Parathyroid adenoma (tissue), 2 donors: ENCODE measurements at regions not wholly inside any gene's neighbourhood (a gene's known extent, or its start where the extent isn't known, plus 50 kb on each side); places are given as distances from the start of the nearest gene placed in this dataset.

Experiments used
- H2AFZ ChIP-seq: fragments of 300-600 bp; sonication (generic); one replicate; pipeline ENCODE4 v1.7.0; 2017; ENCODE audit warnings: antibody characterized with exemption, mild to moderate bottlenecking
- H3K27ac ChIP-seq: fragments of 300-600 bp; sonication (generic); one replicate; pipeline ENCODE4 v1.7.0; 2017
- H3K27me3 ChIP-seq: fragments of 300-600 bp; sonication (generic); one replicate; pipeline ENCODE4 v1.7.0; 2017; ENCODE audit warnings: low read length; ENCODE audit not compliant: control insufficient read depth, insufficient read depth
- H3K36me3 ChIP-seq: fragments of 300-600 bp; sonication (generic); one replicate; pipeline ENCODE4 v1.7.0; 2017; ENCODE audit warnings: low read length; ENCODE audit not compliant: control insufficient read depth, insufficient read depth
- H3K4me1 ChIP-seq: fragments of 300-600 bp; sonication (generic); one replicate; pipeline ENCODE4 v1.7.0; 2017; ENCODE audit warnings: control low read depth
- H3K4me2 ChIP-seq: fragments of 300-600 bp; sonication (generic); one replicate; pipeline ENCODE4 v1.7.0; 2017; ENCODE audit warnings: low read length
- H3K4me3 ChIP-seq: fragments of 300-600 bp; sonication (generic); one replicate; pipeline ENCODE4 v1.7.0; 2017; ENCODE audit warnings: low read depth, low read length
- H3K79me2 ChIP-seq: fragments of 300-600 bp; sonication (generic); one replicate; pipeline ENCODE4 v1.7.0; 2017; ENCODE audit warnings: control low read depth
- H3K9ac ChIP-seq: fragments of 300-600 bp; sonication (generic); one replicate; pipeline ENCODE4 v1.7.0; 2017; ENCODE audit warnings: mild to moderate bottlenecking
- H3K9me3 ChIP-seq: fragments of 300-600 bp; sonication (generic); one replicate; pipeline ENCODE4 v1.7.0; 2017; ENCODE audit warnings: low read length; ENCODE audit not compliant: control insufficient read depth
- TF ChIP-seq, protein P1 (sequence below): fragments of 300-600 bp; sonication (generic); IDR thresholded peaks from one replicate; pipeline ENCODE4 v1.7.0; 2017; ENCODE audit warnings: antibody characterized with exemption, mild to moderate bottlenecking
- donor health status: primary hyperparathyroidism.

DNA sequence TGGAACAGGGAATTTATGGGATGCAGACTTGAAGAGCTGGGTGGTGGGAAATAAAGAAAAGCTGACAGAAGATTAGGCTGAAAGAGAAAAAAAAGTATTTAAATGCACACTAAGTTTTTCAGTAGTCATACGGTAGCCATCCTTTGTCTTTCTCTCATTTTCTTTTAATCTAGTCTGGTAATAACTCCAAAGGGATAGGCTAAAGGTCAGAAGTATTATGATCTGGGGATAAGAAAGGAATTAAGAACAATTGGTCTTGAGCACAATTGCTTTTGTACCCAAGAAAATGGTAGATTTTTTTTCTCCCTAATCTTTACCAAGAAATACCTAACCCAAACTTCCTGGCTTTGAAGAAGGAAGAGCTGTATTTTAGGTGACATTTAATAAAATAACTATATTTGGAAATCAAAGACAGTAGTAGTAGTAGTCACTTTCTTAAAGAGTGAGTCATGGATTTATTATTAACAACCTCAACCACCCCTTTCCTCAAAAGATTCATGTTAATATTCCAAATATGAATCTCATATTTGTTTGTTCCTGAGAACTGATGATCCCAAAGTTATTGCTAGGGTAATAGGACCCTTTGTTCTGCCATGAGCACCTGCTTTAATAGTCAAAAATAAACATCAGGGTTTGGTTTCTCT, 120.2 kb upstream of the ODAD2 start:
- no peak overlapping the region for H3K27ac ChIP-seq
- H3K36me3 ChIP-seq = no peaks in the 10 kb centered on the region
- no peak overlapping the region for H3K4me3 ChIP-seq
- H2AFZ ChIP-seq = no peak overlapping the region
- no peaks in the 10 kb centered on the region for H3K79me2 ChIP-seq
- no peaks in the 10 kb centered on the region for H3K4me1 ChIP-seq
- TF ChIP-seq, protein P1, sequence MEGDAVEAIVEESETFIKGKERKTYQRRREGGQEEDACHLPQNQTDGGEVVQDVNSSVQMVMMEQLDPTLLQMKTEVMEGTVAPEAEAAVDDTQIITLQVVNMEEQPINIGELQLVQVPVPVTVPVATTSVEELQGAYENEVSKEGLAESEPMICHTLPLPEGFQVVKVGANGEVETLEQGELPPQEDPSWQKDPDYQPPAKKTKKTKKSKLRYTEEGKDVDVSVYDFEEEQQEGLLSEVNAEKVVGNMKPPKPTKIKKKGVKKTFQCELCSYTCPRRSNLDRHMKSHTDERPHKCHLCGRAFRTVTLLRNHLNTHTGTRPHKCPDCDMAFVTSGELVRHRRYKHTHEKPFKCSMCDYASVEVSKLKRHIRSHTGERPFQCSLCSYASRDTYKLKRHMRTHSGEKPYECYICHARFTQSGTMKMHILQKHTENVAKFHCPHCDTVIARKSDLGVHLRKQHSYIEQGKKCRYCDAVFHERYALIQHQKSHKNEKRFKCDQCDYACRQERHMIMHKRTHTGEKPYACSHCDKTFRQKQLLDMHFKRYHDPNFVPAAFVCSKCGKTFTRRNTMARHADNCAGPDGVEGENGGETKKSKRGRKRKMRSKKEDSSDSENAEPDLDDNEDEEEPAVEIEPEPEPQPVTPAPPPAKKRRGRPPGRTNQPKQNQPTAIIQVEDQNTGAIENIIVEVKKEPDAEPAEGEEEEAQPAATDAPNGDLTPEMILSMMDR = no peak
- no peak overlapping the region for H3K9ac ChIP-seq
- H3K9me3 ChIP-seq = no peaks in the 10 kb centered on the region
- no peak overlapping the region for H3K4me2 ChIP-seq
- H3K27me3 ChIP-seq = no peaks in the 10 kb centered on the region

DNA sequence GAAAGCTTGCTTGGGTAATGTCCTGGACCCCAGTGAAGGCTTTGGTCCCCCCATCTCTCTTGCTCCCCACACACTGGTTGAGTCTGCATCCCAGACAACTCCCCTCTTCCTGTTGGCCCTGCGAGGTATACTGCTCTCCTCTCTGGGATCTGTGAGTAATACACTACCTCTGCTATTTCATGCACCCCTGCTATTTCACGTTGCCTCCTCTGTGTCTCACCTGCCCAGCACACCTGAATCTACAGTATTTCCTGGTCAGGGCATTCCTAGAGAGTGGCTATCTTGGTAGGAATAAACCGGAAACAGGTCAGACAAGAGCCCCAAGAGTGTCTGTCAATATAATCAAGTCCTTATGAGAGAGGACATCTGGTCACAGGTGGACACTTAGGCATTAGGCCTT, 114.3 kb upstream of the ODAD2 start:
- TF ChIP-seq, protein P1 = no peak
- no peaks in the 10 kb centered on the region for H3K4me1 ChIP-seq
- H3K36me3 ChIP-seq = no peaks in the 10 kb centered on the region
- no peak overlapping the region for H2AFZ ChIP-seq
- no peak overlapping the region for H3K4me2 ChIP-seq
- H3K79me2 ChIP-seq = no peaks in the 10 kb centered on the region
- no peaks in the 10 kb centered on the region for H3K27me3 ChIP-seq
- H3K9ac ChIP-seq = no peak overlapping the region
- H3K27ac ChIP-seq = no peak overlapping the region
- no peak overlapping the region for H3K4me3 ChIP-seq
- H3K9me3 ChIP-seq = no peaks in the 10 kb centered on the region

DNA sequence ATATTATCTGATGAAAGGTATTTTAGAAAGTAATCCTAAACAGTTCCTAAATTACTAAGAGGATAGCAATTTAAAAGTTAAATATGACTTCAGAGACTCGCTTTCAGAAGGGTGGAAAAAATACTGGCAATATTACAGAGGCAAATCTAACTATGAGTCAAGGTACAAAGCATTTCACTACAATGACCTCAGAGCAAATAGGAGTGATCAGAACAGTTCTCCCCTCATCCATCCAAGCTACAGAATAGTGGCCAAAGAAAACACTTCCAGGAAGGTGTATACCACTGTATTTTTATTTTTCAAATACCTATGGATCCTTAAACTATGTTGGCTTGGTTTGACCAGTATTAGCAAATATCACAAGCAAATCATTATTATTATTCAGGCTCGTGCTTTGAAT, 112.8 kb upstream of the ODAD2 start:
- no peaks in the 10 kb centered on the region for H3K79me2 ChIP-seq
- no peaks in the 10 kb centered on the region for H3K36me3 ChIP-seq
- H3K4me1 ChIP-seq = no peaks in the 10 kb centered on the region

DNA sequence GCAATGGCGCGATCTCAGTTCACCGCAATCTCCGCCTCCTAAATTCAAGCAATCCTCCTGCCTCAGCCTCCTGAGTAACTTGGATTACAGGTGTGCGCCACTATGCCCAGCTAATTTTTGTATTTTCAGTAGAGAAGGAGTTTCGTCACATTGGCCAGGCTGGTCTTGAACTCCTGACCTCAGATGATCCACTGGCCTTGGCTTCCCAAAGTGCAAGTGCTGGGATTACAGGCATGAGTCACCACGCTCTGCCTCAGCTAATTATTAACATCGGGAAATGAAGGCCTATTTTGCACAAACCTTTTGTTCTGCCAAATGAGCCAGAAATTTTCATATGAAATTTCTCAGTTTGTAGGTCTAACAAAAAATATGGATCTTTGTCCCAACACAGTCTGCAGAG, 106.7 kb upstream of the ODAD2 start:
- H3K4me3 ChIP-seq = no peak overlapping the region

More for the DNA sequence above, 112.8 kb upstream of the ODAD2 start:
- no peak overlapping the region for H3K9ac ChIP-seq
- no peak overlapping the region for H3K27ac ChIP-seq
- H2AFZ ChIP-seq = no peak overlapping the region
- H3K27me3 ChIP-seq = no peaks in the 10 kb centered on the region
- H3K9me3 ChIP-seq = no peaks in the 10 kb centered on the region
- no peak overlapping the region for H3K4me3 ChIP-seq
- no peak overlapping the region for H3K4me2 ChIP-seq
- TF ChIP-seq, protein P1 = no peak

DNA sequence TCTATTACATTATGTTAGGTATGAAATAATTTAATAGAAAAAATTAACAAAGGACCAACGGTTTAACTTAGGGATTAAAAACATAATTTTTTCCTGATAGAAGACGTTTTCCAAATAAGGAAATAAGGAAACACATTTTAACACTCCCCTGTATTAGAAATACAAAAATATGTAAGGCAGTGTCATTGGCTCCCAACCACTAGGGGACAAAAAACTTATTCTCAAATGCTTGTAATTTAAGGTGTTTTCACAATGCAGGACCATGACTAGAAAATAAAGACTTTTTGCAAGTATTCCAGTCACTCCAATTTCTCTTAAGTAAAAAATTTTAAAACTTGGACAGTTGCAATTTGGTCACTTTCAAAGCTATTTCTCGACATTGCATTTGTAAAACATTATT, 98.8 kb upstream of the ODAD2 start:
- Histone ChIP-seq H3K4me2 (no peak overlapping the region), H3K4me3 (no peak overlapping the region), H3K9me3 (no peaks in the 10 kb centered on the region), H3K36me3 (no peaks in the 10 kb centered on the region), H3K79me2 (no peaks in the 10 kb centered on the region), H3K4me1 (no peaks in the 10 kb centered on the region), H3K27me3 (no peaks in the 10 kb centered on the region), H3K27ac (no peak overlapping the region), H2AFZ (no peak overlapping the region), H3K9ac (no peak overlapping the region)
- TF ChIP-seq, protein P1 = no peak

More for the DNA sequence above, 106.7 kb upstream of the ODAD2 start:
- Histone ChIP-seq H3K9ac (no peak overlapping the region), H2AFZ (no peak overlapping the region), H3K9me3 (no peaks in the 10 kb centered on the region), H3K4me1 (no peaks in the 10 kb centered on the region), H3K4me2 (no peak overlapping the region), H3K27me3 (no peaks in the 10 kb centered on the region), H3K36me3 (no peaks in the 10 kb centered on the region), H3K79me2 (no peaks in the 10 kb centered on the region), H3K27ac (no peak overlapping the region)
- TF ChIP-seq, protein P1 = no peak
